Endothelial cell of umbilical vein (primary cell): ENCODE measurements at regions not wholly inside any gene's neighbourhood (a gene's known extent, or its start where the extent isn't known, plus 50 kb on each side); places are given as distances from the start of the nearest gene placed in this dataset.

Experiments
- BruUV-seq: library from RNA; stranded (reverse); fragments of 400-500 nt; replicated peaks from 2 replicates; lab custom pipeline; 2021; lab: Mats Ljungman, UMichigan
- CTCF ChIA-PET: fragments of 300-600, 350-600 bp; sonication (Branson Sonifier 250); formaldehyde crosslinking; loops from one replicate; lab custom pipeline; 2021; ENCODE audit warnings: antibody characterized with exemption, inconsistent platforms; lab: Charles Lee
- POLR2A ChIA-PET: fragments of 300-600, 350-600 bp; sonication (Branson Sonifier 250); formaldehyde crosslinking; loops from one replicate; lab custom pipeline; 2021; ENCODE audit warnings: antibody characterized with exemption, inconsistent platforms; lab: Charles Lee
- DNase-seq: peaks from one replicate; pipeline ENCODE4 v3.0.0-alpha.2; 2011; ENCODE audit warnings: low read depth, low spot score
- FAIRE-seq: peaks from 2 replicates; lab custom pipeline; 2011; peaks lifted over from hg19 to GRCh38; lab: Jason Lieb, UNC
- H2AFZ ChIP-seq: 2 replicates; pipeline ENCODE4 v1.6.0; 2012; ENCODE audit warnings: low read depth, low read length, control low read depth, inconsistent platforms
- H3K27ac ChIP-seq: 2 replicates; pipeline ENCODE4 v1.5.1; 2011; ENCODE audit warnings: low read depth, mild to moderate bottlenecking, control low read depth, low read length, moderate library complexity; ENCODE audit not compliant: insufficient read depth
- H3K27me3 ChIP-seq, 2 experiments: 2 replicates each; pipeline versions ENCODE4 v1.6.0 to v1.6.1; 2011; ENCODE audit warnings: low read length in 2 of 2, mixed read lengths in 1 of 2; ENCODE audit not compliant: control insufficient read depth in 2 of 2, insufficient read depth in 2 of 2
- H3K36me3 ChIP-seq, 2 experiments: 2 replicates in 1 of 2; 3 replicates in 1 of 2; pipeline ENCODE4 v1.5.1; 2011; ENCODE audit warnings: low read length in 2 of 2, mild to moderate bottlenecking in 1 of 2, moderate library complexity in 1 of 2; ENCODE audit not compliant: control insufficient read depth in 2 of 2, insufficient read depth in 2 of 2; ENCODE audit errors: extremely low read depth in 1 of 2
- H3K4me1 ChIP-seq: 3 replicates; pipeline ENCODE4 v1.5.1; 2011; ENCODE audit warnings: mild to moderate bottlenecking, low read length; ENCODE audit not compliant: control insufficient read depth, insufficient read depth; ENCODE audit errors: extremely low read depth
- H3K4me2 ChIP-seq: 2 replicates; pipeline ENCODE4 v1.6.1; 2011; ENCODE audit warnings: low read length, control low read depth, mixed read lengths; ENCODE audit not compliant: insufficient read depth
- H3K4me3 ChIP-seq, 3 experiments: fragments of 200-600 bp in 1 of 3; sonication (generic), shearing (Covaris generic) in 1 of 3; replicated peaks in 1 of 3; 2 replicates each; pipeline ENCODE4 v1.5.1; 2011 to 2016; ENCODE audit warnings: control low read depth in 3 of 3, low read length in 3 of 3, mild to moderate bottlenecking in 2 of 3, inconsistent platforms in 1 of 3, low read depth in 1 of 3, moderate library complexity in 1 of 3; ENCODE audit not compliant: insufficient read depth in 1 of 3
- H3K79me2 ChIP-seq: 2 replicates; pipeline ENCODE4 v1.6.0; 2012; ENCODE audit warnings: low read length, inconsistent platforms; ENCODE audit not compliant: control insufficient read depth, insufficient read depth
- H3K9ac ChIP-seq: replicated peaks from 2 replicates; pipeline ENCODE3; 2011; ENCODE audit warnings: low read length, control low read depth; ENCODE audit not compliant: insufficient read depth; ENCODE audit errors: extremely low read depth
- H3K9me1 ChIP-seq: replicated peaks from 3 replicates; pipeline ENCODE4 v1.6.0; 2011; ENCODE audit warnings: mild to moderate bottlenecking, low read length; ENCODE audit not compliant: control insufficient read depth, insufficient read depth; ENCODE audit errors: extremely low read depth
- H3K9me3 ChIP-seq: replicated peaks from 2 replicates; pipeline ENCODE4 v1.5.1; 2012; ENCODE audit warnings: low read length, inconsistent platforms; ENCODE audit not compliant: control insufficient read depth, insufficient read depth
- H4K20me1 ChIP-seq: replicated peaks from 2 replicates; pipeline ENCODE3; 2011; ENCODE audit warnings: mild to moderate bottlenecking, low read length; ENCODE audit not compliant: control insufficient read depth, insufficient read depth; ENCODE audit errors: extremely low read depth
- CTCF ChIP-seq, 2 donors: IDR thresholded peaks; 1 replicate in 1 of 2; 2 replicates in 1 of 2; pipeline ENCODE4 v1.5.1; 2011; ENCODE audit warnings: low read length in 2 of 2, mild to moderate bottlenecking in 2 of 2, moderate library complexity in 2 of 2, control low read depth in 1 of 2, inconsistent platforms in 1 of 2, low read depth in 1 of 2; ENCODE audit not compliant: insufficient read depth in 1 of 2; ENCODE audit errors: extremely low read depth in 1 of 2
- EZH2 ChIP-seq: IDR thresholded peaks from 2 replicates; pipeline ENCODE4 v1.6.1; 2012; ENCODE audit warnings: borderline replicate concordance, low read depth, mild to moderate bottlenecking, moderate library complexity, low read length, inconsistent platforms; ENCODE audit not compliant: severe bottlenecking
- FOS ChIP-seq: IDR thresholded peaks from 2 replicates; pipeline ENCODE4 v1.6.1; 2011; ENCODE audit warnings: mild to moderate bottlenecking, low read length, moderate library complexity, borderline replicate concordance; ENCODE audit not compliant: insufficient read depth
- GATA2 ChIP-seq: IDR thresholded peaks from 2 replicates; pipeline ENCODE4 v1.7.0; 2011; ENCODE audit warnings: low read depth, mild to moderate bottlenecking, moderate library complexity, mixed read lengths, low read length; ENCODE audit not compliant: insufficient read length, insufficient read depth
- JUN ChIP-seq: IDR thresholded peaks from 2 replicates; pipeline ENCODE4 v1.6.1; 2011; ENCODE audit warnings: borderline replicate concordance, low read depth; ENCODE audit not compliant: insufficient read length, insufficient read depth
- MAX ChIP-seq: IDR thresholded peaks from 2 replicates; pipeline ENCODE4 v1.6.1; 2011; ENCODE audit not compliant: insufficient read depth, insufficient read length
- MYC ChIP-seq: IDR thresholded peaks from one replicate; pipeline ENCODE4 v1.6.1; 2011; ENCODE audit warnings: mild to moderate bottlenecking, low read depth, low read length
- POLR2A ChIP-seq: IDR thresholded peaks from 2 replicates; pipeline ENCODE4 v1.6.1; 2012; ENCODE audit warnings: low read depth, mild to moderate bottlenecking, control low read depth, low read length
- POLR2AphosphoS5 ChIP-seq: IDR thresholded peaks from 2 replicates; pipeline ENCODE4 v1.6.1; 2012; ENCODE audit warnings: low read depth, mild to moderate bottlenecking, control low read depth, low read length, moderate library complexity; ENCODE audit not compliant: insufficient read depth
- dilution Hi-C: fragments of 300-500 bp; cut with MboI; formaldehyde crosslinking; loops from one replicate; pipeline ENCODE4 v1.15.0; 2019; ENCODE audit warnings: low sequenced_read_pairs; ENCODE audit not compliant: extremely low pct_ligation_motif_present
- intact Hi-C: fragments of 100-400 bp; cut with micrococcal nuclease; formaldehyde crosslinking; loops from one replicate; pipeline ENCODE4 v1.10.0; 2022

- FAIRE-seq, result no peak
- TF ChIP-seq GATA2 (peak; percentile 17), JUN (no peak)
Measured at GRCh38 chrX:26295425-26295824, 79.5 kb downstream of the MAGEB5 start.

GRCh38 chrX:26286836-26287235 lies 70.9 kb downstream of the MAGEB5 start:
- POLR2A ChIA-PET, result no interaction called here
- no TSS peak for BruUV-seq
- Histone ChIP-seq H3K27me3 (no peaks in the 10 kb centered on the region), H3K9me3 (no peaks in the 10 kb centered on the region), H3K9ac (no peak overlapping the region), H3K4me3 (no peak overlapping the region), H3K9me1 (no peaks in the 10 kb centered on the region), H3K4me2 (no peak overlapping the region), H3K36me3 (no peaks in the 10 kb centered on the region), H3K27ac (no peak overlapping the region), H3K4me1 (no peaks in the 10 kb centered on the region), H3K79me2 (no peaks in the 10 kb centered on the region), H4K20me1 (no peaks in the 10 kb centered on the region), H2AFZ (no peak overlapping the region)
- no peak for FAIRE-seq
- dilution Hi-C loops, result no loop called here
- no peak for TF ChIP-seq CTCF (IDR thresholded peaks at IDR 0.05; ENCODE audit: extremely low read depth in 1 of 2, insufficient read depth in 1 of 2, low read depth in 1 of 2, low read length in 2 of 2)
- no peak for TF ChIP-seq POLR2AphosphoS5
- no peak for TF ChIP-seq MYC
- no peak for TF ChIP-seq POLR2A
- TF ChIP-seq MAX, result no peak
- TF ChIP-seq GATA2, result no peak
- no peak for TF ChIP-seq JUN
- TF ChIP-seq EZH2, result no peak
- TF ChIP-seq FOS, result no peak
- intact Hi-C loops, result no loop called here
- CTCF ChIA-PET, result no interaction called here
- no peak for DNase-seq

More at GRCh38 chrX:26295425-26295824, 79.5 kb downstream of the MAGEB5 start:
- Histone ChIP-seq H3K9me1 (no peaks in the 10 kb centered on the region), H3K9me3 (no peaks in the 10 kb centered on the region), H3K79me2 (no peaks in the 10 kb centered on the region), H3K4me1 (no peaks in the 10 kb centered on the region), H3K27ac (no peak overlapping the region), H3K9ac (no peak overlapping the region), H3K36me3 (no peaks in the 10 kb centered on the region), H3K27me3 (no peaks in the 10 kb centered on the region), H3K4me3 (no peak overlapping the region), H4K20me1 (no peaks in the 10 kb centered on the region), H3K4me2 (no peak overlapping the region), H2AFZ (no peak overlapping the region)
- dilution Hi-C loops (no loop called here), intact Hi-C loops (loop anchor here (5.0 kb wide), 1 partner anchor 892 kb away; no protein-coding TSS in a partner anchor)
- no TSS peak for BruUV-seq
- ChIA-PET POLR2A (no interaction called here), CTCF (interaction anchor here (0.7 to 1.3 kb wide), 2 partner anchors 16 to 437 kb away, joined by 3 read pairs; no protein-coding TSS in a partner anchor)
- DNase-seq, result peak; percentile 28
